ENCODE measurements at regions not wholly inside any gene's neighbourhood (a gene's known extent, or its start where the extent isn't known, plus 50 kb on each side); places are given as distances from the start of the nearest gene placed in this dataset.

DNA sequence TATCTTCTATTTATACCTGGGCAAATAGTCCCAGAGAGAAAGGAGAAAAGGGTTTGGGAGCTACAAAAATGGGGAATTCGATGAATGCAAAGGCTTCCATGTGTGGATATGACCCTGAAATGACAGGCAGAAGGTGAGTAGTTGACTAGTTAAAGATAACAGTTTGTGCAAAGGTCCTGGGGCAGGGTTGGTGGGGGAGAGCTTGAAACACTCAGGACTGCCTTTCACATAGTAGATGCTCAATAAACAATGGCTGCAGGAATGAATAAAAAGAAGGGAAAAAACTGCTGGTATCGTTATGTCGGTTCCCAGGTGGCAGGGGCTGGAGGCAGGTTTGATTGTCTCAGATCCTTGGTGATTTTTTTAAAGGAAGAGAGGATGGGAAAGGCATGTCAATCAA is 445.5 kb downstream of the HAPSTR1 start:
- no peak for DNase-seq

DNA sequence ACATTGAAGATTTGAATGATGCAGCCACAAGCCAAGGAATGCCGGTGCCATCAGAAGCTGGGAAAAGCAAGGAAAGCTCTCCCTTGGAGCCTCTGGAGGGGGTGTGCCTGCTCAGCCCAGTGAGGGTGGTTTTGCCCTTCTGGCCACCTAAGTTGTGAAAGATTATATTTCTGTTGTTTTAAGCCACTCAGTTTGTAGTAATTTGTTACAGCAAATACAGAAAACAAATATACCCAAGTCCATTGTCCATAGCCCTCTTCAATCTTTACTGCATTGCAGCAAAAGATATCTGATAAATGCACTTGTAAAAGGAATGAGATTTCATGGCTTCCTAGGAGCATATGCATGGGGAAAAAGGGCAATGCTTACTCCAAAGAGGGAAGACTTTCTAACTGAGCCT is 447.9 kb downstream of the HAPSTR1 start:
- DNase-seq: no peak

DNA sequence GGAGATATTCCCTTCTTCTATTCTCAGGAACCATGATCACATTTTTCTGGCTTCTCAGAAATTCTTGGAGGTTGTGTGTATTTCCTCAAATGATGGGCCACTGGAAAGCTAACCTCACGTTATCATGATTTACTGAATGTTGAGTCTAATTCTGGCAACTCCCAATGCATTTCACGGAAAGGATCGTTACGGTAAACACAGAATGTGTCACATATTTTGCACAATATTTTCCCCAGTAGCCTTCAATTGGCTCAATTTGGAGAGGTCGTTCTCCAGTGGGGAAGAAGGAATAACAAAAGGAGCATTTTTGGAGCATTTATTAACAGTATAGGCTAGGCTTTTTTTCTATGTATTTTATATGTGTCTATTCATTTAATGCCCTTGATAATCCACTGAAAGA is 450.3 kb downstream of the HAPSTR1 start:
- no peak for DNase-seq

GRCh38 chr16:9542165-9542755 is 450.8 kb downstream of the HAPSTR1 start:
- no peak for DNase-seq

- DNase-seq: no peak
Measured at GRCh38 chr16:9545522-9546437, 454.3 kb downstream of the HAPSTR1 start.

DNA sequence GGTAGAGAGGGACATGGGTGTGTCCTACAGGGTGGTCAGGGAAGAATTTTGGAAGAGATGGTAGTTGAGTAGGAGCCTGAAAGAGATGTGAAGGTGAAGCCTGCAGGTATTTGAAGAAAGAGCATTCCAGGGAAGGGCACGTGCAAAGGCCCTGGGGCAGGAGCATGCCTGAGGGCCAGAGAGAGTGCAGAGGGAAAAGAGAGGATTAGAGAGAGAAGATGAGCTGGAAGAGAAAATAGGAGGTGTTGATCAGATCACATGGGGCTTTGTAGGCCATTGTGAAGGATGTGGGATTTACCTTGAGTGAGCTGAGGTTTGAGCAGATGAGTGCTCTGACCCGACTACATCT is 455.0 kb downstream of the HAPSTR1 start:
- DNase-seq: no peak

- no peak for DNase-seq
Measured at GRCh38 chr16:9549487-9549886, 458.0 kb downstream of the HAPSTR1 start.

DNA sequence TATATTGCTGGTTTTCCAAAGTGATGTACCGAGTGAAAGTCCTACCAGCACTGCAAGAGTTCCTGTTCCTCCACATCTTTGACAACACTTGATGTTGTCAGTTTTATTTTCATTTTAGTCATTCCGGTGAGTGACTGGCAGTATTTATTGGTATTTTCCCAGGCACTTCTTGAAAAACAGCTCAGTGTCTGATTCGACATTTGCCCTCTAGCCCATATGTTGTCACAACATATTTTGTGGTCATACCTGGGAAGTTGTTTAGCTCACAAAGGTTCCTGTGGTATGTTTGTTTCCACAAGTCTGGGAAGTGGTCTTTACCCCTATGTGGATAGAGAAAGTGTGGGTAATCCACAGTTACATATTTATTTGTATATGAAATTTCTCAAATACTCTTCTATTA is 463.6 kb downstream of the HAPSTR1 start:
- DNase-seq: no peak

- no peak for DNase-seq
Measured at GRCh38 chr16:9556949-9557665, 465.7 kb downstream of the HAPSTR1 start.

DNA sequence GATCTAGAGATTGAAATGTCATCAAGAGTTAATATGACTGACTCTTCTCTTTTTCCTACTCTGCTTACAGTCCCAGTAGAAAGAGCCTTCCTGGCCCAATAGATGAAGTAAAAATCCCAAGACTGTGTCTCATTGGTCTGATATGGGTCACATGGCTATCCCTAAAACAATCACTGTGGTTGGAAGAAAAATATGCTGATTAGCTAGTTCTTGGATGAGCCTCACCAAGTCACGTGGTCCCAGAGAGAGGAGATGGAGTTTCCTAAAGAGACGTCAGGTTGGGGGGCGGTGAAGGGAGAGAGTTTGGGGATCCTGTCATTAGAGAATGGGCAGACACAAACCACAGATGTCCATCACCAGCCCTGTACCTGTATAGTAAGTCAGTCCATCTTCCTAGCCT is 466.3 kb downstream of the HAPSTR1 start:
- DNase-seq: no peak

GRCh38 chr16:9566099-9566498 is 474.7 kb downstream of the HAPSTR1 start:
- DNase-seq: no peak

DNA sequence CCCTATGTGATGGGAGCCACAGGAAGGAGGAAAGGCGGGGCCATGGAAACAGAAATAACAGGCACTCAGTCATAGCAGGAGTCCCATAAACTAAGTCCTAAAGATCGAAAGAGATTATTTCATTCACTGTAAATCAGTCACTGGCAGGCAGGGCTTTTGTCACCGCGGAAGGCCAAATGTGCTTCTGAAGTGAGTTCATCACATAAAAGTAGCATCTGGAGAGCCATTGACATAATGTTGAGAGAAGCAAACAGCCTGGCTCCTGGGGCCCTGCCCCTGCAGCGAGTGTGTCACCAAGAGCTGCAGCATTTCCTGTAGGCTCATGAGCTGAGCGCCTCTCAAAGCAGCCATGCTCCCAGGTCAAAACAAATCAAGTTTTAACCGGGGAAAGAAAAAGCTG is 476.2 kb downstream of the HAPSTR1 start:
- no peak for DNase-seq

- no peak for DNase-seq
Measured at GRCh38 chr16:9568261-9568660, 476.8 kb downstream of the HAPSTR1 start.

DNA sequence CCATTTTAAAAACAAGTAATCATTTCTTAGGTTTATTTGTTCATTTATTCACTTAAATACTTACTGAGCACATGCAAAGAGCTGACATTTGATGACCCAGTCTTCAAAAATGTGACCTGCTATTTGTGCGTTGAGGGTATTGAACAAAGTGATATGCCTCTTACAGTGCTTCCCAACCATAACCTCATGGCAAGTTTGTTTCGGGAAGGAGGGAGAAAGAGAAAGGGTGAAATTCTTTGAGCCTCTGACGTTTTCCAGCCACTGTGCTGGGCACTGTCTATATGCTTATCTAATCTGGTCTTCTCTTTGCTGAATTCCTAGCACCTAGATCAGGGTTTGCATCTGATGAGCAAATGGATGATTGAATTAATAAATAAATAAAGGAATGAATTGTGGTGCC is 479.1 kb downstream of the HAPSTR1 start:
- DNase-seq: no peak

- DNase-seq: no peak
Measured at GRCh38 chr16:9578459-9578858, 487.0 kb downstream of the HAPSTR1 start.

DNA sequence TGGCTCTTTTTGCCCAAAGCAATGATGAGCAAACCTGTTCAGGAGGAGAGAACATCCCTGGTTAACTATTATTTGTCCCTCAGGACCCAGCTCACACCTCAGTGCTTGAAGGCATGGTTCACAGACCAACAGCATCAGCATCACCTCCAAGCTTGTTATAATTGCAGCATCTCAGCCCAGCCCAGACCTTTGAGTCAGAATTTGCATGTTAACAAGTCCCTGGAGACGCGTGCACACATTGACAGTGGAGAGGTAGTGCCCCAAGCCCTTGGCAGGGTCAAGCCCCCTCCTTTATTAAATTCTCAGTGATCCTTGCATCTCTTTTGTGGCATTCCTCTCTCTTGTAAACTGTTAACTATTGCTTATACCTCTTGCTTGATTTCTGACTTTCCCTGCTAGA is 488.6 kb downstream of the HAPSTR1 start:
- no peak for DNase-seq

- no peak for DNase-seq
Measured at GRCh38 chr16:9593440-9593839, 502.0 kb downstream of the HAPSTR1 start.

DNA sequence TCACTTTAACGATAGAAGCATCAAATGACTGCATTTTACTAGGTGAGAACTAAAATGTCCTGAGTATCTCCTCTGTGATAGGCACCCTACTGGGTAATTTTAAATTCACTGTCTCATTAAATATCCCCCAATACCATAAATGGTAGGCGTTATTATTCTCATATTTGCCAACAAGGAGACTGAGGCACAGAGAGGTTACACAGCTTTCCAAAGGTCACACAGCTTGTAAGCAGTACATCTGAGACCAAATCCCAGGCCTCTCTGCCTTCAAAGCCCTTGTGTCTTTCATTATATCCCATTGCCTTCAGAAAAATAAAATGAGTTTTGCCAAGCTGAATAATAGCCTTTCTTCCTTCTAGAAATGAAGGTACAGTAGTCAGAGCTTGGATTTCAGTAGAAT is 502.6 kb downstream of the HAPSTR1 start:
- no peak for DNase-seq

GRCh38 chr16:9594946-9595345 is 503.5 kb downstream of the HAPSTR1 start:
- no peak for DNase-seq

DNA sequence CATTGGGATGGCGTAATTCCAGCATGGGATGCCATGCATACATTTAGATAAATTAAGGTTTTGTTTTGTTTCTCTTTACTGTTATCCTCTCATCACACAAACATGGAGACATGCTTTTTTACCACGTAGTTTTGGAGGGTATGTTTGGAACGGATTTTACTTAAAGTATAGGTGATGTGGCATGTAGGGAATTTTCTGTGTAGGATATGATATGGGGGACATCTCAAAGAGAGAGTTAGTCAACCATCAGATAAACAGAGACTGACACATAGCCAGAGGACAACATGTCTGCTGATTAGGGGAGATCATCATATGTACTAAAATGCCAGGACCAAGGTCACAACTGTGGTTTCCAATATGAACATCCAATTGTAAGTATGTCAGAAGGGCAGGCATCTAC is 503.9 kb downstream of the HAPSTR1 start:
- DNase-seq: no peak

GRCh38 chr16:9596788-9597187 is 505.3 kb downstream of the HAPSTR1 start:
- DNase-seq: no peak

GRCh38 chr16:9597967-9598730 is 506.7 kb downstream of the HAPSTR1 start:
- DNase-seq: no peak

DNA sequence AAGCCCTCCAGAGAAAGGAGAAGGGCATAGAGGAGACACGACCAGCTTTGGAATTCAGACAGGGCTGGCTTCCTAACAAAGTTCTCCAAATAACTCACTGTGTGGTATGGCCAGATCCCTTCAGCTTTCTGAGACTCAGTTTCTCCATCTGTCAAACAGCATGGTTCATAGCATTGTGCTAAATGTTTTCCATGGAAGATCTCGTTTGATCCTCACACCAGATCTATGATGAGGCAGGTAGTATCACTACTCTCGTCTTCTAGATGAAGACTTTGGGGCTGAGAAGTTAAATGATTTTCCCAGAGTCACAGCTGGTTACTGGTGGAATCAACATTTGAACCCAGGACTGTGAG is 507.3 kb downstream of the HAPSTR1 start:
- DNase-seq: no peak

All from stimulated activated CD8-positive, alpha-beta memory T cell treated with anti-CD3 and anti-CD28 coated beads, Interleukin-4, amount 100 ng/mL, for 48 hours (primary cell).